Immature natural killer cell (primary cell): ENCODE measurements at regions not wholly inside any gene's neighbourhood (a gene's known extent, or its start where the extent isn't known, plus 50 kb on each side); places are given as distances from the start of the nearest gene placed in this dataset.

Source experiments
- DNase-seq, 3 donors: peaks; one replicate each; pipeline ENCODE4 v3.0.0; 2022; ENCODE audit warnings: mixed read lengths in 1 of 3
- H3K27ac Mint-ChIP-seq, 6 donors: one replicate each; pipeline ENCODE4 v1.8.0; 2020; ENCODE audit warnings: mixed read lengths in 6 of 6, mild to moderate bottlenecking in 5 of 6, inconsistent platforms in 4 of 6, moderate library complexity in 3 of 6
- H3K27me3 Mint-ChIP-seq, 3 donors: one replicate each; pipeline ENCODE4 v1.8.0; 2020 to 2021; ENCODE audit warnings: low read depth in 3 of 3, mild to moderate bottlenecking in 3 of 3, mixed read lengths in 3 of 3, moderate library complexity in 3 of 3, inconsistent platforms in 1 of 3
- H3K36me3 Mint-ChIP-seq, 3 donors: one replicate each; pipeline ENCODE4 v1.8.0; 2020; ENCODE audit warnings: mixed read lengths in 3 of 3, inconsistent platforms in 2 of 3, mild to moderate bottlenecking in 2 of 3
- H3K4me1 Mint-ChIP-seq, 2 donors: one replicate each; pipeline ENCODE4 v1.8.0; 2020; ENCODE audit warnings: inconsistent platforms in 2 of 2, mild to moderate bottlenecking in 2 of 2, mixed read lengths in 2 of 2, moderate library complexity in 1 of 2
- H3K4me3 Mint-ChIP-seq, 5 donors: one replicate each; pipeline ENCODE4 v1.8.0; 2020; ENCODE audit warnings: mild to moderate bottlenecking in 5 of 5, mixed read lengths in 5 of 5, inconsistent platforms in 3 of 5, moderate library complexity in 3 of 5
- H3K9me3 Mint-ChIP-seq, 6 donors: one replicate each; pipeline ENCODE4 v1.8.0; 2020; ENCODE audit warnings: mild to moderate bottlenecking in 6 of 6, mixed read lengths in 6 of 6, inconsistent platforms in 4 of 6, moderate library complexity in 3 of 6

GRCh38 chr10:2665772-2666171, 401.6 kb upstream of the PFKP start:
- Mint-ChIP-seq H3K27me3 (peaks cover 0 to 6% (median 0%) of the 10 kb centered on the region in 3 donors), H3K4me1 (no peaks in the 10 kb centered on the region), H3K36me3 (no peaks in the 10 kb centered on the region), H3K27ac (no peak overlapping the region), H3K4me3 (no peak overlapping the region), H3K9me3 (peaks cover 0 to 9% (median 4%) of the 10 kb centered on the region in 6 donors)
- no peak for DNase-seq

DNA sequence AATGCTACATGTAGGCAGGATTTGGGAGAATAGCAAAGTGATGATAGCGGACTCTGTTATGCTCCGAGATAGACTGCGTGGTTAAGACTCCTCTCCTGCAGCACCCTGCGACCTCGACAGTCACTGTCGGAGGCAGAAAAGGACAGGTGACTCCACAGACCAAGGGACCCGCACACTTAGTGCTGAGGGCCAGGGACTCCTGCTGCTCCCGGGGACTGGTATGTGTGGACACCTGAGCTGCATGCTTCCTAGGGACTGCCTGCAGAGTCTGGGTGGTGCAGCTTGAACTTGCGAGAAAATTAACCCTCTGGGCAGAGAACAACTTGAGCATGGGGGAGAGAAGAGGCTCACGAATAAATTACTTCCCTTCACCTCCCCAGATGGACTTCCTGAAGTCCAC, 407.1 kb upstream of the PFKP start:
- DNase-seq: no peak
- Mint-ChIP-seq H3K4me1 (no peaks in the 10 kb centered on the region), H3K27ac (no peak overlapping the region), H3K36me3 (no peaks in the 10 kb centered on the region), H3K27me3 (peaks cover 0 to 6% (median 2%) of the 10 kb centered on the region in 3 donors), H3K9me3 (peaks cover 0 to 10% (median 4%) of the 10 kb centered on the region in 6 donors), H3K4me3 (no peak overlapping the region)

DNA sequence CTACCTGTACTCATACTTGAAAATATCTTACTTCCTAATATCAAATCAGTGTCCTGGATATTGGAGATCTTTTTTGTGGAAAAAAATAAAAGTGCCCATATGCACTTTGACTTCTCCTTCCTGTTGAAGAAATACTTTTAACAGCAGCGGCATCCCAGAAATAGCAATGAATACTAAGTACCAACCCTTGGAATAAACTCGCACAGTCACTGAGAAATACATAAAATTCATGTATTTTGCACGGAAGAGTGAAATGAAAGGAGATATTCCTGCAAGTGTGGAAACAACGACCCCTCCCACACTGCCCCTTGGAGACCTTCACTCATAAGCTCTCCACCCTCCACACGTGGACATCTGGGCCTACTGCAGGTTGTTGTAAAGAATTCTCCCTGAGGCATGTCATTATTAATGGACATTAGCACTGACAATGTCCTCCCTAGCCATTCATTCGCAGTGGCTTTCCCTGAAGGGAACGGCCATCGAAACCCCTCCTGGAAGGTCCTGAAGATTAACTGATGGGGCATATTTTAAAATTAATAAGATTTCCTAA, 407.6 kb upstream of the PFKP start:
- no peak for DNase-seq
- H3K27me3 Mint-ChIP-seq: peaks cover 0 to 6% (median 2%) of the 10 kb centered on the region in 3 donors
- peaks cover 0 to 10% (median 1%) of the 10 kb centered on the region in 6 donors for H3K9me3 Mint-ChIP-seq
- no peak overlapping the region for H3K27ac Mint-ChIP-seq
- H3K4me3 Mint-ChIP-seq: no peak overlapping the region
- no peaks in the 10 kb centered on the region for H3K4me1 Mint-ChIP-seq
- H3K36me3 Mint-ChIP-seq: no peaks in the 10 kb centered on the region

- no peaks in the 10 kb centered on the region for H3K4me1 Mint-ChIP-seq
- no peak overlapping the region for H3K4me3 Mint-ChIP-seq
- H3K36me3 Mint-ChIP-seq: no peaks in the 10 kb centered on the region
- peaks cover 0 to 6% (median 0%) of the 10 kb centered on the region in 6 donors for H3K9me3 Mint-ChIP-seq
- H3K27me3 Mint-ChIP-seq: peaks cover 0 to 6% (median 2%) of the 10 kb centered on the region in 3 donors
- H3K27ac Mint-ChIP-seq: no peak overlapping the region
- no peak for DNase-seq
Measured at GRCh38 chr10:2658780-2659179, 408.6 kb upstream of the PFKP start.

- Mint-ChIP-seq H3K27me3 (peaks cover 0 to 2% (median 0%) of the 10 kb centered on the region in 3 donors), H3K9me3 (peaks cover 0 to 8% (median under 1%) of the 10 kb centered on the region in 6 donors), H3K36me3 (no peaks in the 10 kb centered on the region), H3K27ac (no peak overlapping the region), H3K4me1 (no peaks in the 10 kb centered on the region), H3K4me3 (no peak overlapping the region)
- no peak for DNase-seq
Measured at GRCh38 chr10:2650328-2650727, 417.0 kb upstream of the PFKP start.

GRCh38 chr10:2641028-2641427, 426.3 kb upstream of the PFKP start:
- no peaks in the 10 kb centered on the region for H3K27me3 Mint-ChIP-seq
- no peak for DNase-seq
- H3K27ac Mint-ChIP-seq: no peak overlapping the region
- H3K4me3 Mint-ChIP-seq: no peak overlapping the region
- H3K36me3 Mint-ChIP-seq: no peaks in the 10 kb centered on the region
- no peaks in the 10 kb centered on the region for H3K4me1 Mint-ChIP-seq
- peaks cover 0 to 14% (median 2%) of the 10 kb centered on the region in 6 donors for H3K9me3 Mint-ChIP-seq

DNA sequence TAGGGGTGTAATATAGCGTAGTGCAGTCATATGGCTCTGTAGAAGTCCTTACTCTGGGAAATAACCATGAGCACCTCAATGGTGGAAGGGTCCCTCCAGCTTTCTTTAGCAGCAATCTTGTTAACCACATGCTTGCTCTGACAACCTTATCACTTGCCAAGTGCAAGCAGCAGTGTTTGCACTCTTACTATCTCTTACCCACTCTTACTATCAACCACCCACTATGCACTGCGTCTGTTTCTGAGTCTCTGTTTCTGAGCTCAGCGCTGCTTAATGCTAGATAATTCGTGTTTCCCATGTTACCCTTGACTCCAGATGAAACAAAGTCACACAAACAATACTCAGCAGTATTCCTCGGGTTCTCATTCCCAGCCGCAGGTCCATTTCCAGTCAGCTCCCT, 433.7 kb upstream of the PFKP start:
- H3K27me3 Mint-ChIP-seq: no peaks in the 10 kb centered on the region
- H3K4me3 Mint-ChIP-seq: no peak overlapping the region
- H3K9me3 Mint-ChIP-seq: peaks cover 0 to 4% (median 0%) of the 10 kb centered on the region in 6 donors
- DNase-seq: no peak
- H3K36me3 Mint-ChIP-seq: no peaks in the 10 kb centered on the region
- no peaks in the 10 kb centered on the region for H3K4me1 Mint-ChIP-seq
- H3K27ac Mint-ChIP-seq: no peak overlapping the region

GRCh38 chr10:2631557-2632205, 435.7 kb upstream of the PFKP start:
- no peaks in the 10 kb centered on the region for H3K27me3 Mint-ChIP-seq
- H3K4me3 Mint-ChIP-seq: no peak overlapping the region
- no peak overlapping the region for H3K27ac Mint-ChIP-seq
- H3K9me3 Mint-ChIP-seq: peaks cover 0 to 2% (median 0%) of the 10 kb centered on the region in 6 donors
- no peaks in the 10 kb centered on the region for H3K4me1 Mint-ChIP-seq
- no peaks in the 10 kb centered on the region for H3K36me3 Mint-ChIP-seq
- no peak for DNase-seq

- no peaks in the 10 kb centered on the region for H3K4me1 Mint-ChIP-seq
- H3K4me3 Mint-ChIP-seq: no peak overlapping the region
- H3K27me3 Mint-ChIP-seq: peaks cover 0 to 2% (median 0%) of the 10 kb centered on the region in 3 donors
- no peak for DNase-seq
- H3K36me3 Mint-ChIP-seq: no peaks in the 10 kb centered on the region
- peaks cover 0 to 2% (median 0%) of the 10 kb centered on the region in 6 donors for H3K9me3 Mint-ChIP-seq
- no peak overlapping the region for H3K27ac Mint-ChIP-seq
Measured at GRCh38 chr10:2628705-2629104, 438.6 kb upstream of the PFKP start.

- DNase-seq: no peak
- H3K4me1 Mint-ChIP-seq: no peaks in the 10 kb centered on the region
- H3K4me3 Mint-ChIP-seq: no peak overlapping the region
- no peak overlapping the region for H3K27ac Mint-ChIP-seq
- no peaks in the 10 kb centered on the region for H3K36me3 Mint-ChIP-seq
- peaks cover 0 to 2% (median 0%) of the 10 kb centered on the region in 3 donors for H3K27me3 Mint-ChIP-seq
- H3K9me3 Mint-ChIP-seq: peaks cover 0 to 2% (median 0%) of the 10 kb centered on the region in 6 donors
Measured at GRCh38 chr10:2627969-2628368, 439.4 kb upstream of the PFKP start.

DNA sequence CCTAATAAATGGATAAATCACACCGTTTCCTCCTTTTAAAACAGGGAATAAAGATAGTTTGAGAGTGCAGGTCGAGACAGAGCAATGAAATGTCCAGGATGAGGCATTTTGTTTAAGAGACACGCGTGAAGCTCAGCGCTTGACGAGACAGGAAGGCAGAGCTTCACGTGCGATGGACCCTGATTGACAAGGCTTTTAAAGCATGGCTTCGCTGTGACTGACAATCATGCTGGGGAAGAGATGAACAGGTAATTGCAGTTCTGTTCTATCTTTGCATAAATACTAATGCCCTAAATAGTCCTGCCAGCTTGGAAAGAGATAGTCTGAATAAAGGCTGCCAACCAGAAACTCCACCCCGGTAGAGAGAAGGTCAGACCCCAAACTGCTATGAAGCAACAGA, 442.3 kb upstream of the PFKP start:
- Mint-ChIP-seq H3K4me1 (no peaks in the 10 kb centered on the region), H3K27me3 (peaks cover 0 to 2% (median 1%) of the 10 kb centered on the region in 3 donors), H3K9me3 (peaks cover 0 to 2% (median 0%) of the 10 kb centered on the region in 6 donors), H3K4me3 (no peak overlapping the region), H3K27ac (no peak overlapping the region), H3K36me3 (no peaks in the 10 kb centered on the region)
- DNase-seq: no peak

- no peak overlapping the region for H3K4me3 Mint-ChIP-seq
- no peaks in the 10 kb centered on the region for H3K4me1 Mint-ChIP-seq
- H3K27me3 Mint-ChIP-seq: peaks cover 0 to 2% (median 1%) of the 10 kb centered on the region in 3 donors
- no peak for DNase-seq
- H3K36me3 Mint-ChIP-seq: no peaks in the 10 kb centered on the region
- H3K27ac Mint-ChIP-seq: no peak overlapping the region
- peaks cover 0 to 2% (median 0%) of the 10 kb centered on the region in 6 donors for H3K9me3 Mint-ChIP-seq
Measured at GRCh38 chr10:2623675-2624274, 443.6 kb upstream of the PFKP start.

- H3K27ac Mint-ChIP-seq: no peak overlapping the region
- no peak overlapping the region for H3K4me3 Mint-ChIP-seq
- no peak for DNase-seq
- no peaks in the 10 kb centered on the region for H3K9me3 Mint-ChIP-seq
- no peaks in the 10 kb centered on the region for H3K36me3 Mint-ChIP-seq
- peaks cover 0 to 2% (median 1%) of the 10 kb centered on the region in 3 donors for H3K27me3 Mint-ChIP-seq
- H3K4me1 Mint-ChIP-seq: no peaks in the 10 kb centered on the region
Measured at GRCh38 chr10:2620827-2621521, 446.4 kb upstream of the PFKP start.

GRCh38 chr10:2619916-2620315, 447.4 kb upstream of the PFKP start:
- Mint-ChIP-seq H3K4me3 (no peak overlapping the region), H3K27ac (no peak overlapping the region), H3K4me1 (no peaks in the 10 kb centered on the region)

More at GRCh38 chr10:2619916-2620315, 447.4 kb upstream of the PFKP start:
- H3K9me3 Mint-ChIP-seq: no peaks in the 10 kb centered on the region
- no peak for DNase-seq
- peaks cover under 1 to 3% (median 1%) of the 10 kb centered on the region in 3 donors for H3K27me3 Mint-ChIP-seq
- H3K36me3 Mint-ChIP-seq: no peaks in the 10 kb centered on the region
